Loucy (cell line): ENCODE measurements at regions not wholly inside any gene's neighbourhood (a gene's known extent, or its start where the extent isn't known, plus 50 kb on each side); places are given as distances from the start of the nearest gene placed in this dataset.

ENCODE experiments used
- H2AFZ ChIP-seq: fragments of 200-600 bp; sonication (generic); 2 replicates; pipeline ENCODE4 v1.6.0; 2016; ENCODE audit warnings: antibody characterized with exemption, mild to moderate bottlenecking, low read length, moderate library complexity
- H3F3A ChIP-seq: fragments of 200-600 bp; 2 replicates; pipeline ENCODE4 v1.6.0; 2016; ENCODE audit warnings: antibody characterized with exemption, low read depth, mild to moderate bottlenecking
- H3K27me3 ChIP-seq: fragments of 200-600 bp; sonication (generic); 2 replicates; pipeline ENCODE4 v1.6.1; 2014; ENCODE audit warnings: low read length, mild to moderate bottlenecking; ENCODE audit not compliant: insufficient read depth, poor library complexity, severe bottlenecking
- H3K36me3 ChIP-seq: fragments of 200-600 bp; sonication (generic); 2 replicates; pipeline ENCODE4 v1.6.1; 2016; ENCODE audit warnings: low read length; ENCODE audit not compliant: insufficient read depth
- H3K4me1 ChIP-seq: fragments of 200-600 bp; sonication (generic); 2 replicates; pipeline ENCODE4 v1.5.1; 2014; ENCODE audit warnings: low read length, mild to moderate bottlenecking; ENCODE audit not compliant: insufficient read depth, poor library complexity, severe bottlenecking
- H3K4me2 ChIP-seq: fragments of 200-600 bp; sonication (generic); 2 replicates; pipeline ENCODE4 v1.6.0; 2014; ENCODE audit warnings: antibody characterized with exemption, low read length, low read depth, mild to moderate bottlenecking; ENCODE audit not compliant: poor library complexity, severe bottlenecking
- H3K4me3 ChIP-seq: fragments of 200-600 bp; sonication (generic); 2 replicates; pipeline ENCODE4 v1.5.1; 2014; ENCODE audit warnings: low read length, mild to moderate bottlenecking, mixed read lengths; ENCODE audit not compliant: poor library complexity, severe bottlenecking
- H3K79me2 ChIP-seq: fragments of 200-600 bp; sonication (generic); 2 replicates; pipeline ENCODE4 v1.6.1; 2014; ENCODE audit warnings: low read length; ENCODE audit not compliant: insufficient read depth
- H3K9ac ChIP-seq: fragments of 200-600 bp; sonication (generic); 2 replicates; pipeline ENCODE4 v1.6.0; 2014; ENCODE audit warnings: mild to moderate bottlenecking, low read depth, low read length, moderate library complexity; ENCODE audit not compliant: poor library complexity, severe bottlenecking
- H3K9me2 ChIP-seq: fragments of 200-600 bp; sonication (generic); replicated peaks from 2 replicates; pipeline ENCODE4 v1.6.1; 2016; ENCODE audit warnings: low read depth, low read length, mixed read lengths
- H3K9me3 ChIP-seq: fragments of 200-600 bp; sonication (generic); 2 replicates; pipeline ENCODE4 v1.6.1; 2014; ENCODE audit warnings: mild to moderate bottlenecking, antibody characterized with exemption, low read length, low read depth; ENCODE audit not compliant: insufficient read depth
- H4K20me1 ChIP-seq: fragments of 200-600 bp; sonication (generic); 2 replicates; pipeline ENCODE4 v1.6.0; 2014; ENCODE audit warnings: antibody characterized with exemption, low read length, mild to moderate bottlenecking; ENCODE audit not compliant: insufficient read depth, poor library complexity, severe bottlenecking
- EZH2phosphoT487 ChIP-seq: fragments of 200-600 bp; IDR thresholded peaks from 2 replicates; pipeline ENCODE4 v1.6.1; 2018; ENCODE audit warnings: antibody characterized with exemption, mild to moderate bottlenecking, moderate library complexity, borderline replicate concordance
- TF ChIP-seq, protein P1 (sequence below): fragments of 200-600 bp; sonication (generic); conservative IDR thresholded peaks from 2 replicates; pipeline ENCODE4 v1.5.1; 2014; ENCODE audit warnings: mild to moderate bottlenecking, antibody characterized with exemption, low read length

DNA sequence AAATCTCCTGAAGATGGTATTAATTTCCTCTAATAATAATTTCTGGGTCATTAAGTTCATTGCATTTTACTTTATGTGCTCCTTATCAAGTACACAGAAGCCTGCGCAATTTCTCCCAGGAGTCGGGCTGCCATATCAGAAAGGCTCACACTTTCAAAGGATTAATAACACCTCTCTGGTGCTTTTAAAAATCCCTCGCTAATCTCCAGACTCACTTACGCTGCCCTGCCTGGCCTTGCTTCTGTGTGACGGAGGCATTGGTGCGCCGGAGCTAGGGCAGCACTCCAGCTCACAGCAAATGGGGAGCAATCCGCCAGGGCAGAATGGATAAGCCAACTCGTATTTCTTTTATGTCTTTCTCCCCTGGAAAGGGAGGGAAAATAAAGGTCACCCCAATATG lies 300.8 kb downstream of the EFNB2 start:
- Histone ChIP-seq H3K9me2 (no peaks in the 10 kb centered on the region), H4K20me1 (no peaks in the 10 kb centered on the region), H3K27me3 (no peaks in the 10 kb centered on the region), H3K79me2 (no peaks in the 10 kb centered on the region), H3K9ac (no peak overlapping the region), H3K4me3 (no peak overlapping the region), H3K36me3 (no peaks in the 10 kb centered on the region), H3K9me3 (no peaks in the 10 kb centered on the region), H3K4me2 (no peak overlapping the region), H3K4me1 (no peaks in the 10 kb centered on the region), H3F3A (no peaks in the 10 kb centered on the region), H2AFZ (no peak overlapping the region)
- no peak for TF ChIP-seq EZH2phosphoT487
- TF ChIP-seq, protein P1, sequence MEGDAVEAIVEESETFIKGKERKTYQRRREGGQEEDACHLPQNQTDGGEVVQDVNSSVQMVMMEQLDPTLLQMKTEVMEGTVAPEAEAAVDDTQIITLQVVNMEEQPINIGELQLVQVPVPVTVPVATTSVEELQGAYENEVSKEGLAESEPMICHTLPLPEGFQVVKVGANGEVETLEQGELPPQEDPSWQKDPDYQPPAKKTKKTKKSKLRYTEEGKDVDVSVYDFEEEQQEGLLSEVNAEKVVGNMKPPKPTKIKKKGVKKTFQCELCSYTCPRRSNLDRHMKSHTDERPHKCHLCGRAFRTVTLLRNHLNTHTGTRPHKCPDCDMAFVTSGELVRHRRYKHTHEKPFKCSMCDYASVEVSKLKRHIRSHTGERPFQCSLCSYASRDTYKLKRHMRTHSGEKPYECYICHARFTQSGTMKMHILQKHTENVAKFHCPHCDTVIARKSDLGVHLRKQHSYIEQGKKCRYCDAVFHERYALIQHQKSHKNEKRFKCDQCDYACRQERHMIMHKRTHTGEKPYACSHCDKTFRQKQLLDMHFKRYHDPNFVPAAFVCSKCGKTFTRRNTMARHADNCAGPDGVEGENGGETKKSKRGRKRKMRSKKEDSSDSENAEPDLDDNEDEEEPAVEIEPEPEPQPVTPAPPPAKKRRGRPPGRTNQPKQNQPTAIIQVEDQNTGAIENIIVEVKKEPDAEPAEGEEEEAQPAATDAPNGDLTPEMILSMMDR, result no peak

- no peaks in the 10 kb centered on the region for H4K20me1 ChIP-seq
- H2AFZ ChIP-seq, result no peak overlapping the region
- H3K4me1 ChIP-seq, result no peaks in the 10 kb centered on the region
- no peaks in the 10 kb centered on the region for H3K79me2 ChIP-seq
- no peaks in the 10 kb centered on the region for H3K36me3 ChIP-seq
- no peaks in the 10 kb centered on the region for H3K27me3 ChIP-seq
- H3K4me2 ChIP-seq, result no peak overlapping the region
- H3K9ac ChIP-seq, result no peak overlapping the region
- H3K4me3 ChIP-seq, result no peak overlapping the region
- no peaks in the 10 kb centered on the region for H3K9me3 ChIP-seq
- no peaks in the 10 kb centered on the region for H3F3A ChIP-seq
- no peaks in the 10 kb centered on the region for H3K9me2 ChIP-seq
- TF ChIP-seq, protein P1, result no peak
- TF ChIP-seq EZH2phosphoT487, result no peak
These were observed 302.2 kb downstream of the EFNB2 start for GRCh38 chr13:106233134-106233735.

- Histone ChIP-seq H3K36me3 (no peaks in the 10 kb centered on the region), H3K4me1 (no peaks in the 10 kb centered on the region), H2AFZ (no peak overlapping the region), H3K9me2 (no peaks in the 10 kb centered on the region), H3K4me2 (no peak overlapping the region), H3F3A (no peaks in the 10 kb centered on the region), H3K4me3 (no peak overlapping the region), H3K27me3 (no peaks in the 10 kb centered on the region), H3K9me3 (no peaks in the 10 kb centered on the region), H4K20me1 (no peaks in the 10 kb centered on the region), H3K9ac (no peak overlapping the region), H3K79me2 (no peaks in the 10 kb centered on the region)
- no peak for TF ChIP-seq EZH2phosphoT487
- TF ChIP-seq, protein P1, result no peak
These were observed 302.8 kb downstream of the EFNB2 start for GRCh38 chr13:106232681-106233080.
